ENCODE measurements at regions not wholly inside any gene's neighbourhood (a gene's known extent, or its start where the extent isn't known, plus 50 kb on each side); places are given as distances from the start of the nearest gene placed in this dataset.

DNA sequence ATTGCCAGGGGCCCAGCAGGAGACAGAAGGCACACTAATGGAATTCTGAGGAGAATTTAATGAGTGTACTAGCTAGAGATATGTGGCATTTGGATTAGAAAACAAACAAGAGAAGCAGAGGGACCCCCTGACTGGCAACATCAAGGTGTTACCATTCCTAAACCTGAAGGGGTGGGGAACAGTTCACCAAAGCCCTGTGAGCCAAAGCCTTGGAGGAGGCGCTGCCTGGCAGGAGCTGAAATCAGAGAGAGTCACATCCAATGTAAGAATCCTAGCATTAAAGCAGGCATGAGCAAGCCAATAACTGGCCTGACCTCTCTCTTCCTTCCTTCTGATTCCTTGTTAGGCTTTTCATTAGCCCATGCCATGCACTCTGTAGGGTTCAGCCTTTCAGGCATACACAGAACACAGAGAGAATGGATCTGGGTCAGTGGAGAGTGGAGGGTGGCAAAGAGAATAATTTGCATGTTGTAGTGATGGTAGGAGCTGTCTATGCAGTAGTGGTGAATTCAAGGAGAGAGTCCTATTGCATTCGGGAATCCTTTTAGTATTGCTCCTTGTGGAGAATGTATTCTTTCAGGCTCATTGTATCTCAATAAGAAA, 367.2 kb upstream of the MAN1A1 start:
- no peak for DNase-seq
- no peak overlapping the region for H3K27ac Mint-ChIP-seq
- H3K36me3 Mint-ChIP-seq (ENCODE audit: low read depth), result no peaks in the 10 kb centered on the region
- H3K9me3 Mint-ChIP-seq, result peaks cover 24% of the 10 kb centered on the region; the same call in 1 of the 2 replicates
- no peaks in the 10 kb centered on the region for H3K4me1 Mint-ChIP-seq (ENCODE audit: low read depth)
- H3K27me3 Mint-ChIP-seq (ENCODE audit: insufficient read depth), result no peaks in the 10 kb centered on the region
- no peak overlapping the region for H3K4me3 Mint-ChIP-seq
- TF ChIP-seq, protein P1, sequence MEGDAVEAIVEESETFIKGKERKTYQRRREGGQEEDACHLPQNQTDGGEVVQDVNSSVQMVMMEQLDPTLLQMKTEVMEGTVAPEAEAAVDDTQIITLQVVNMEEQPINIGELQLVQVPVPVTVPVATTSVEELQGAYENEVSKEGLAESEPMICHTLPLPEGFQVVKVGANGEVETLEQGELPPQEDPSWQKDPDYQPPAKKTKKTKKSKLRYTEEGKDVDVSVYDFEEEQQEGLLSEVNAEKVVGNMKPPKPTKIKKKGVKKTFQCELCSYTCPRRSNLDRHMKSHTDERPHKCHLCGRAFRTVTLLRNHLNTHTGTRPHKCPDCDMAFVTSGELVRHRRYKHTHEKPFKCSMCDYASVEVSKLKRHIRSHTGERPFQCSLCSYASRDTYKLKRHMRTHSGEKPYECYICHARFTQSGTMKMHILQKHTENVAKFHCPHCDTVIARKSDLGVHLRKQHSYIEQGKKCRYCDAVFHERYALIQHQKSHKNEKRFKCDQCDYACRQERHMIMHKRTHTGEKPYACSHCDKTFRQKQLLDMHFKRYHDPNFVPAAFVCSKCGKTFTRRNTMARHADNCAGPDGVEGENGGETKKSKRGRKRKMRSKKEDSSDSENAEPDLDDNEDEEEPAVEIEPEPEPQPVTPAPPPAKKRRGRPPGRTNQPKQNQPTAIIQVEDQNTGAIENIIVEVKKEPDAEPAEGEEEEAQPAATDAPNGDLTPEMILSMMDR (IDR thresholded peaks at IDR 0.05), result no peak

DNA sequence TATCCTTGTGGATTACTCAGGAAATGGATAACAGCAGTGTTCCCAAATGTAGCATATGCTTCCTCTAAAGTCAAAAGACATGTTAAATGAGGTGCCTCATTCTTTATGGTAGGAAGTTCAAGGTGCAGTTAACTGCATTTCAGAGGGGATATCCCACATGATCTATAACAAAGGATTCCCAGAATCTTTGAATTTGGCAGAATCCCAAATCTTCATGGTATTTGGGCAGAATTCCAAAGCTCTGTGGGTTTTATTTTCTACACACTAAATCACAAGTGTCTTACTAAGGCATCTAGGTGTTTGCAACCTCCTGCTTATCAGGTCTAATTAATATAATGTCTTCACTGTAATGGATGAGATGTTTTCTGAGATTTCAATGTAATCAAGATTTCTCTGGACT, 364.3 kb upstream of the MAN1A1 start:
- Mint-ChIP-seq H3K9me3 (peaks cover 24% of the 10 kb centered on the region; the same call in 1 of the 2 replicates), H3K36me3 (ENCODE audit: low read depth) (no peaks in the 10 kb centered on the region), H3K27me3 (ENCODE audit: insufficient read depth) (no peaks in the 10 kb centered on the region), H3K4me3 (no peak overlapping the region), H3K27ac (no peak overlapping the region), H3K4me1 (ENCODE audit: low read depth) (no peaks in the 10 kb centered on the region)
- DNase-seq, result no peak
- TF ChIP-seq, protein P1 (IDR thresholded peaks at IDR 0.05), result no peak

DNA sequence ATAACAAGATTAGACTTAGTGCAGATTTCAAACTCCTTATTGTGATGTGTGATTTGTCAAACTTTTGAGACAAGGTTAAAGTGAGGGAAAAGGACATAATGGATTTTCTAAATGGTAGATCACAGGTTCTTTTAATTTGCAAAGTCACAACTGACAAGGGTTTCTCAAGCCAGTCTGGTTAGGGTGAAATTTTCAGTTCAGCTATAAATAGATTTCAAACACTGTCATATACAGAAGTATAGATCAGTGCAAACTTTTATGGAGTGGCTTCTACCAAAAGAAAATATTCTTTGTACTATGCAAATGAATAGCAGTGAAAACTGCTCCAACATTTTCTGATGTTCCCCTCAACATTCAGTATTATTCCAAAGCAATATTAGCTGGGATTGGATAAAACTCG, 337.1 kb upstream of the MAN1A1 start:
- Mint-ChIP-seq H3K9me3 (peaks cover 18% of the 10 kb centered on the region), H3K4me1 (ENCODE audit: low read depth) (no peaks in the 10 kb centered on the region), H3K4me3 (no peak overlapping the region), H3K27me3 (ENCODE audit: insufficient read depth) (no peaks in the 10 kb centered on the region; the same call in 1 of the 2 replicates), H3K36me3 (ENCODE audit: low read depth) (no peaks in the 10 kb centered on the region), H3K27ac (no peak overlapping the region)
- TF ChIP-seq, protein P1 (IDR thresholded peaks at IDR 0.05), result no peak
- DNase-seq, result no peak

DNA sequence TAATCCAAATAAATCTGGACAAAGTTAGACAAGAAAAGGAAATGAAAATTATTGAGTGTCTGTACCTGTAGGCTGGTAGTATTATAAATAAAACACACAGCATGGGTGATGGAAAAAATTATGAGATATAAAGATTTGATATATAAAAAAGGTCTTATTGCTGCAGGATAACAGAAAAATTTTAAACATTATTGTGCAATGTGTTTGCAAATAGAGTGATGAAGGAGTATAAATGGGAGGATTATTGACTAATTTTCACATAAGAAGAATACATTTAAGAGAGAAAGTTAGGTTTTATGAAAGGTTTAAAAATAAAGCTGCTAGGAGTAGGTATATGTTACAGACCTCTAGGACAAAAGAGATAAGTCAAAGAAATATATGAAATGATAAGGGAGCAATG, 336.7 kb upstream of the MAN1A1 start:
- no peaks in the 10 kb centered on the region for H3K36me3 Mint-ChIP-seq (ENCODE audit: low read depth)
- H3K27ac Mint-ChIP-seq, result no peak overlapping the region
- H3K4me1 Mint-ChIP-seq (ENCODE audit: low read depth), result no peaks in the 10 kb centered on the region
- H3K4me3 Mint-ChIP-seq, result no peak overlapping the region
- TF ChIP-seq, protein P1 (IDR thresholded peaks at IDR 0.05), result no peak
- no peaks in the 10 kb centered on the region; the same call in 1 of the 2 replicates for H3K27me3 Mint-ChIP-seq (ENCODE audit: insufficient read depth)
- DNase-seq, result no peak
- peaks cover 21% of the 10 kb centered on the region for H3K9me3 Mint-ChIP-seq

DNA sequence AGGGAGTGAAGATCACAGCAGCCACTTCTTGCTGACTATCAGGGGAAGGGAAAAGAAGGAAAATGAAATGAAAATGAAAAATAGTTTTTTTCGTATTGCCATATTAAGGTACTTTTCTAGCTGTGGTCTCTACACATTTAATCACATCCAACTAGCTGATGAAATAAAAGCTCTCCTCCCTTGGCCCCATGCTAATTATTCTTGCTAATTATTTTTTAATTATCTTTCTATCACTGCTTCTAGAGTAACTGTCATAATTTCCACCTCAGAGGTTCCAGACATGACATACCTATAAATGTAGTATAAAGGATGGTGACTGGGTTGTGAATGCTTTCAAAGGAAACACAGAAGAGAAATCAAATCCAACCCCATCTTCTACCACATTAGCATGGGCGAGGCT, 334.1 kb upstream of the MAN1A1 start:
- no peaks in the 10 kb centered on the region for H3K27me3 Mint-ChIP-seq (ENCODE audit: insufficient read depth)
- no peaks in the 10 kb centered on the region for H3K4me1 Mint-ChIP-seq (ENCODE audit: low read depth)
- H3K9me3 Mint-ChIP-seq, result peaks cover 8% of the 10 kb centered on the region
- H3K27ac Mint-ChIP-seq, result no peak overlapping the region
- H3K4me3 Mint-ChIP-seq, result no peak overlapping the region
- no peaks in the 10 kb centered on the region for H3K36me3 Mint-ChIP-seq (ENCODE audit: low read depth)
- DNase-seq, result no peak
- TF ChIP-seq, protein P1 (IDR thresholded peaks at IDR 0.05), result no peak

Measured in HFFc6 (cell line).